ENCODE measurements at regions not wholly inside any gene's neighbourhood (a gene's known extent, or its start where the extent isn't known, plus 50 kb on each side); places are given as distances from the start of the nearest gene placed in this dataset.
"Not testable (repeated sequence)": the region's sequence is repeated elsewhere in the genome, so short reads cannot be mapped to it uniquely, and the experiment has no call there.

- Mint-ChIP-seq H3K4me1 (ENCODE audit: low read depth) (no peaks in the 10 kb centered on the region), H3K9me3 (no peaks in the 10 kb centered on the region), H3K4me3 (no peak overlapping the region), H3K36me3 (ENCODE audit: low read depth) (no peaks in the 10 kb centered on the region), H3K27me3 (ENCODE audit: low read depth) (peaks cover 5% of the 10 kb centered on the region), H3K27ac (no peak overlapping the region)
- DNase-seq (ENCODE audit: low spot score): no peak
These were observed 423.2 kb downstream of the RPS24 start for GRCh38 chr10:78456649-78457400.

GRCh38 chr10:78457804-78458482 lies 424.3 kb downstream of the RPS24 start:
- Mint-ChIP-seq H3K9me3 (no peaks in the 10 kb centered on the region), H3K4me3 (no peak overlapping the region), H3K27ac (no peak overlapping the region), H3K36me3 (ENCODE audit: low read depth) (no peaks in the 10 kb centered on the region), H3K27me3 (ENCODE audit: low read depth) (peaks cover 5% of the 10 kb centered on the region), H3K4me1 (ENCODE audit: low read depth) (no peaks in the 10 kb centered on the region)
- no peak for DNase-seq (ENCODE audit: low spot score)

- H3K9me3 Mint-ChIP-seq: no peaks in the 10 kb centered on the region
- H3K27ac Mint-ChIP-seq: no peak overlapping the region
- H3K36me3 Mint-ChIP-seq (ENCODE audit: low read depth): no peaks in the 10 kb centered on the region
- no peaks in the 10 kb centered on the region for H3K4me1 Mint-ChIP-seq (ENCODE audit: low read depth)
- no peak overlapping the region for H3K4me3 Mint-ChIP-seq
- DNase-seq (ENCODE audit: low spot score): no peak
- peaks cover 5% of the 10 kb centered on the region for H3K27me3 Mint-ChIP-seq (ENCODE audit: low read depth)
These were observed 425.4 kb downstream of the RPS24 start for GRCh38 chr10:78458983-78459638.

GRCh38 chr10:78459639-78460037 lies 426.0 kb downstream of the RPS24 start:
- H3K27ac Mint-ChIP-seq: no peak overlapping the region
- no peak overlapping the region for H3K4me3 Mint-ChIP-seq
- no peak for DNase-seq (ENCODE audit: low spot score)
- H3K36me3 Mint-ChIP-seq (ENCODE audit: low read depth): no peaks in the 10 kb centered on the region
- H3K4me1 Mint-ChIP-seq (ENCODE audit: low read depth): no peaks in the 10 kb centered on the region
- peaks cover 5% of the 10 kb centered on the region for H3K27me3 Mint-ChIP-seq (ENCODE audit: low read depth)
- no peaks in the 10 kb centered on the region for H3K9me3 Mint-ChIP-seq

GRCh38 chr10:78460204-78460603 lies 426.5 kb downstream of the RPS24 start:
- Mint-ChIP-seq H3K36me3 (ENCODE audit: low read depth) (no peaks in the 10 kb centered on the region), H3K4me1 (ENCODE audit: low read depth) (no peaks in the 10 kb centered on the region), H3K27ac (no peak overlapping the region), H3K4me3 (no peak overlapping the region), H3K9me3 (no peaks in the 10 kb centered on the region), H3K27me3 (ENCODE audit: low read depth) (peaks cover 5% of the 10 kb centered on the region)
- DNase-seq (ENCODE audit: low spot score): no peak

- Mint-ChIP-seq H3K36me3 (ENCODE audit: low read depth) (no peaks in the 10 kb centered on the region), H3K4me3 (no peak overlapping the region), H3K9me3 (no peaks in the 10 kb centered on the region), H3K4me1 (ENCODE audit: low read depth) (no peaks in the 10 kb centered on the region), H3K27me3 (ENCODE audit: low read depth) (peaks cover 5% of the 10 kb centered on the region), H3K27ac (no peak overlapping the region)
- no peak for DNase-seq (ENCODE audit: low spot score)
These were observed 427.7 kb downstream of the RPS24 start for GRCh38 chr10:78461333-78461732.

GRCh38 chr10:78462176-78462575 lies 428.5 kb downstream of the RPS24 start:
- Mint-ChIP-seq H3K36me3 (ENCODE audit: low read depth) (no peaks in the 10 kb centered on the region), H3K27ac (no peak overlapping the region), H3K4me1 (ENCODE audit: low read depth) (no peaks in the 10 kb centered on the region), H3K27me3 (ENCODE audit: low read depth) (peaks cover 5% of the 10 kb centered on the region), H3K9me3 (no peaks in the 10 kb centered on the region), H3K4me3 (no peak overlapping the region)
- DNase-seq (ENCODE audit: low spot score): no peak

GRCh38 chr10:78462726-78463228 lies 429.1 kb downstream of the RPS24 start:
- Mint-ChIP-seq H3K27ac (no peak overlapping the region), H3K4me1 (ENCODE audit: low read depth) (no peaks in the 10 kb centered on the region), H3K9me3 (no peaks in the 10 kb centered on the region), H3K36me3 (ENCODE audit: low read depth) (no peaks in the 10 kb centered on the region), H3K4me3 (no peak overlapping the region), H3K27me3 (ENCODE audit: low read depth) (peaks cover 5% of the 10 kb centered on the region)
- DNase-seq (ENCODE audit: low spot score): no peak

GRCh38 chr10:78464118-78464855 lies 430.6 kb downstream of the RPS24 start:
- Mint-ChIP-seq H3K9me3 (no peaks in the 10 kb centered on the region), H3K27ac (no peak overlapping the region), H3K27me3 (ENCODE audit: low read depth) (peaks cover 5% of the 10 kb centered on the region), H3K4me3 (no peak overlapping the region), H3K4me1 (ENCODE audit: low read depth) (no peaks in the 10 kb centered on the region), H3K36me3 (ENCODE audit: low read depth) (no peaks in the 10 kb centered on the region)
- no peak for DNase-seq (ENCODE audit: low spot score)

- no peaks in the 10 kb centered on the region for H3K4me1 Mint-ChIP-seq (ENCODE audit: low read depth)
- no peaks in the 10 kb centered on the region for H3K36me3 Mint-ChIP-seq (ENCODE audit: low read depth)
- DNase-seq (ENCODE audit: low spot score): no peak
- peaks cover 5% of the 10 kb centered on the region for H3K27me3 Mint-ChIP-seq (ENCODE audit: low read depth)
- no peak overlapping the region for H3K4me3 Mint-ChIP-seq
- no peak overlapping the region for H3K27ac Mint-ChIP-seq
- H3K9me3 Mint-ChIP-seq: no peaks in the 10 kb centered on the region
These were observed 431.2 kb downstream of the RPS24 start for GRCh38 chr10:78464856-78465267.

GRCh38 chr10:78465431-78465830 lies 431.8 kb downstream of the RPS24 start:
- Mint-ChIP-seq H3K27me3 (ENCODE audit: low read depth) (peaks cover 5% of the 10 kb centered on the region), H3K4me1 (ENCODE audit: low read depth) (no peaks in the 10 kb centered on the region), H3K36me3 (ENCODE audit: low read depth) (no peaks in the 10 kb centered on the region), H3K27ac (no peak overlapping the region), H3K9me3 (no peaks in the 10 kb centered on the region), H3K4me3 (no peak overlapping the region)
- no peak for DNase-seq (ENCODE audit: low spot score)

GRCh38 chr10:78467496-78468106 lies 433.9 kb downstream of the RPS24 start:
- H3K27me3 Mint-ChIP-seq (ENCODE audit: low read depth): no peaks in the 10 kb centered on the region
- H3K27ac Mint-ChIP-seq: no peak overlapping the region
- H3K9me3 Mint-ChIP-seq: no peaks in the 10 kb centered on the region
- H3K36me3 Mint-ChIP-seq (ENCODE audit: low read depth): no peaks in the 10 kb centered on the region
- no peaks in the 10 kb centered on the region for H3K4me1 Mint-ChIP-seq (ENCODE audit: low read depth)
- DNase-seq (ENCODE audit: low spot score): no peak
- no peak overlapping the region for H3K4me3 Mint-ChIP-seq

GRCh38 chr10:78468731-78469130 lies 435.1 kb downstream of the RPS24 start:
- not testable (repeated sequence) for H3K36me3 Mint-ChIP-seq (ENCODE audit: low read depth); H3K4me3 Mint-ChIP-seq; H3K4me1 Mint-ChIP-seq (ENCODE audit: low read depth); H3K27ac Mint-ChIP-seq; DNase-seq (ENCODE audit: low spot score); H3K27me3 Mint-ChIP-seq (ENCODE audit: low read depth); H3K9me3 Mint-ChIP-seq

Measured in T-helper 2 cell treated with Interferon-gamma antibody and Interleukin-4, amounts not matched to agents 5 μg/mL and 100 μg/mL, for 36 hours (primary cell).